Inflammatory macrophage treated with lipopolysaccharide for 1 hour (primary cell): ENCODE measurements at regions not wholly inside any gene's neighbourhood (a gene's known extent, or its start where the extent isn't known, plus 50 kb on each side); places are given as distances from the start of the nearest gene placed in this dataset.

ENCODE experiments used
- DNase-seq, 2 donors: peaks; one replicate each; pipeline ENCODE4 v3.0.0-alpha.2; 2020 to 2022

DNA sequence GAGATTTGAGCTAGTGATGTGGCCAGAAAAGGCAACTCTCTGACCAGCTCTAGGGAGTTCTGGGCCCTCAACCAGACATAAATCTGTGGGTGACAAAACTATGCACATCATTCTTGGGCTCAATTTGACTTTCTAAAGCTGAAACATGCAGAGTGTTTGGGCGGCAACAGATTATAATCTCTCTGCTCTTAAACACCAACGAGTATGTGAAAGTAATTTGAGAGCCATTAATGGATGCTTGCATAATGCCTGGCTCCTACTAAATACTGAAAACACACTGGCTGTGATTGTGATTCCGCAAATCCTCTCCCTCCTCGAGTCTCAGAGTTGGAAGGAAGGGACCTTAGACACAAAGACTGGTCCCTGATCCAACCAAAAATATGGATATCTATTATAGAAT, 186.7 kb downstream of the UACA start:
- DNase-seq = no peak

DNA sequence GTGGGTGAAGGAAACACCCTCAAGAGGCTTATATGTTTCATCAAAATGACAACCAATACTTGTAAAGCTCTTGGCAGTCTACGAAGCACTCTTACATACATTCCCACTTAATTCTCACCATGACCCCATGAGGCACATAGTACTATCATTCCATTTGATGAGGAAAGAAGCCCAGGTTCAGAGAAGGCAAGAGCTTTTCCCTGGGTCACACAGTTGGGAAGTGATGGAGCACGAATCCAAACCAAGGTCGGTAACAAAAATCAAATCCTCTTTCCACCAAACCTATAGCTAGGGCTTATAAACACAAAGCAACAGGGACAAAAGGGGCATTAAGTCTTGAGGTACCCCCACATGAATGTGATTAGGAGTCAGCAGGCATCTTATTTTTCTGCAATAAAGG, 187.1 kb downstream of the UACA start:
- DNase-seq = no peak

DNA sequence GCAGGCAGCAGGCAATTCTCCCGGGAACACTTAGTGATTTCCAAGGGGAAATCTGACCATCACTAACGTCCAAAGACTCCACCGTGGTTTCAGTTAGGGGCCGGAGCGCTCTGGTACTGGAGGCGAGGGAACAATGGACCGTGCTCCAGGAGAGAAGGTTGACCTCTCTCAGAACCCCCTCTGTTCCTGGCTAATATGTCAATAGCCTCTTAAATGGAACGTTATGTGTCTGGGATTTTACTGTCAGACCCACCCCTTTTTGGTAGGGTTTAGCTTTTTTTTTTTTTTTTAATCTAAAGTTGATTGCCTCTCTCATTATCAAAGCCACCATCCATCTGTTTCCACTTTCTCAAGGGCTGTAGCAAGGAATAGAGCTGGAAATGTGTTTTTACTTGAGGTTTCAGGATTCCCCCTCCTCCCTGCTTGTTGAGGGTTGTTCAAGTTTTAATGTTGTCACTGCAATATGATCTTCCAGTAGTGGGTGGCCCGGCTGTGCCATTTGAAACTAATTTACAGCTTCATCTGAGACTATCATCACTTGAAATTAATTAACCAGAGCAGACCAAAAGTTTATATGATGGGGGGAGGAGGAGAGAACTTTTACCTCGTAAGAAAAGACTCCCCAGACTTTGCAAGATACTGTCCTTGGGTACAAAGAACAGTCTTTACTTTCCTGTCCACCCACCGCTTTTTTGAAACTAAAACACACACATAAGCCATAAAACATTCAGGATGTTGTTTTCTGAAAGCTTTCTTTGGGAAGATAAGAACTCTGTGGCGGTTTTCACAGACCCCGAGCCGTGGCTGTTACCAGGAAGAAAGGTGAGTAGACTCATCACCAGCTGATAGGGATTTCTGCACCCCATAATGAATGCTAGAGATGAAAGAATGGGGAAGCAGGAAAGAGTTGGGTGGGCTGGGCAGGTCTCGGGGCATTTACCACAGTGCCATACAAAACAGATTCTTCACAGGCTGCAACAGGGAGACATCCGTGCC, 187.8 kb downstream of the UACA start:
- no peak for DNase-seq

DNA sequence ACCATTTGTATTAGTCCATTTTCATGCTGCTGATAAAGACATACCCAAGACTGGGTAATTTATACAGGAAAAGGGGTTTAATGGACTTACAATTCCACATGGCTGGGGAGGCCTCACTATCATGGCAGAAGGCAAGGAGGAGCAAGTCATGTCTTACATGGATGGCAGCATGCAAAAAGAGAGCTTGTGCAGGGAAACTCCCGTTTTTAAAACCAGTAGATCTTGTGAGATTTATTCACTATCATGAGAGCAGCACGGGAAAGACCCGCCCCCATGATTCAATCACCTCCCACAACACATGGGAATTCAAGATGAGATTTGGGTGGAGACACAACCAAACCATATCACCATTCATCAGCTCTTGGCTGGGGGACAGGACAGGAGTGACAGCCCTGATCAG, 189.0 kb downstream of the UACA start:
- peak; percentile 5 to 26 for DNase-seq

DNA sequence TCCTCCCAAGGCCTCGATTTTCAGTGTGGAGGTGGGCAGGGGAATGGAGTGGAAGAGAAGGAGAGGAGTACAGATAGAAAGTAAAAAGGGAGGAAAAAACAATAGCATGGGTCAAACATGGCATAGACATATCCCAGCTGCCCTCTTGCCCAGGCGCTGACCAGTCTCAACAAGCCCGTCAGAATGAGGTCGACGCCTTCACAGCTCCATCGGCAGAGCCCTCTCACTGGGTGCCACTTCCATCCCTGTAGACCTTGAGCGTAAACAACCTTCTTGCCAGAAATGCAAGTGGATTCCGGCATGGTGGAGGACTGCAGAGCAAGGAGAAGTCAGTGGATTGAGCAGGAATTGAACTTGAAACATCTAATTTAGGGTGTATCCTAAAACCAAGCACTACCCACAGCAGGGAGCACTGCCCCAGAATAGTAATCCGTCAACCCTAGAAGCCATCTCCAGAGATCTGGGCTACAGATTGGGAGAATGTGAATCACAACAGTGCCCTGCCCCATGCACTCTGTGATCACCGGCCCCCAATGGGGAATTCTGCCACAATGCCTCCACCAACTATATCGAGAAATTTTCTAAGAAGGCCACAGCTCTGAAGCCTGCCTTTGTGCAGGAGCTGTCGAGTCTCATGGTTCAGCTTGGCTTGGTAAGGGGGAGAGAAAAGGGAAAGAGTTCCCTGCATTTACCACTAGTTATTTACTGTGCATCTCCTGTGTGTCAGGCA, 190.1 kb downstream of the UACA start:
- DNase-seq = no peak

DNA sequence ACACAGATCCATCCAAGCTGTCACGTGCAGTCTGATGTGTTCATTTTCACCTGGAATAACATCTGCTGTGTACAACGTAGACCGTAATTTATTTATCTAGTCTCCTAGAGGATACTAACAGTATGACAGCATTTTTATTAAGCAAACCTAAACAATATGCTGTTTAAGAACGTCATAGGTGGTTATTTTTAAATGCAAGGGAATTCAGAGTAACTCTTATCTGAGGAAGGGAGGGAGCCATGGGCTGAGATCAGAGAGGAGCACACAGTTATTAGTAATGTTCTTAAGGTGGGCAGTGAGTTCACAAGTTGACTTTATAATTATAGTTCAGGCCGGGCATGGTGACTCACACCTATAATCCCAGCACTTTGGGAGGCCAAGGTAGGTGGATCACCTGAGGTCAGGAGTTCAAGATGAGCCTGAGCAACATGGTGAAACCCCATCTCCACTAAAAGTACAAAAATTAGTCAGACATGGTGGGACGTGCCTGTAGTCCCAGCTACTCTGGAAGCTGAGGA, 193.6 kb downstream of the UACA start:
- no peak for DNase-seq

DNA sequence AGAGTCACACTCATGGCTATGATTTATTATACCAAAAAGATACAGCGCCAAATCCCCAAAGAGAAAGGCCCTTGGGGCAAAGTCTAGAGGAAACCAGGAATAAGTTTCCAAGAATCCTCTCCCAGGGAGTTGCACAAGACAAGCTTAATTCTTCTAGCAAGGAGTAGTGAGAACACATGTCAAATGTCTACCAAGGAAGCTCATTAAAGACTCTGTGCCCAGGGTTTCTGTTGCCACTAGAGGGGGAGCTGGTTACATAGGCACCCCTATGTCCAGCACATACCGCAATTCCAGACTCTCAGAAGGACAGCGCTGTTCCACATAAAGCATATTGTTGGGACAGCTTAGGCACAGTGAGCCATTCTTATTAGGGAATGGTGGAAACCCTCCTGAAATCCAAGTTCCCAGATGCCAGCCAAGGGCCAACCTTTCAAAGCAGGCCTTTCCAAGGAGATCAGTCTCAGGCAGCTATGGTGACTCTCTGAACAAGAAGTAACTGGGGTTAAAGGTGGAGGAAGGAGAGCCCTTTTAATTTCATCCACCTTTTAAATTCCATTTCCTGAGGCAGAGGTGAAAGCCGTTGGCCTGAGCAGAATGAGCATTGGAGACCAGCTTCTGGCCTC, 194.2 kb downstream of the UACA start:
- no peak for DNase-seq

DNA sequence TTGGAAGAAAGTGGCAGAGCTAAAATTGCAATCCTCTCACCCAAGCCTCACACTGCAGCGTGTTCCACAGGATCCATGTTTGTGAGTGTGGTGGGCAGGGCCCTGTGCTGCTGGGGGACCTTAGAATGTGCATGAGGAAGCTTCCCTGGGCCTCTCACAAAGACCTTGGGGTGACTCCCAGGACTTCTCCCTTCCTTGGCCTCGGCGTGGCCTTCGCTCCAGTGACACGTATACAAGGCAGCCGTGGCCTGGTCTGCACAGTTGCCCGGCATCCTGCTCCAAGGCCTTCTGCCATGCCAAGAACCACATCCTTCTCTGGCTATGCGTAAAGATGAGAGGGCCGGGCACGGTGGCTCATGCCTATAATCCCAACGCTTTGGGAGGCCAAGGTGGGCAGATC, 196.4 kb downstream of the UACA start:
- no peak for DNase-seq

DNA sequence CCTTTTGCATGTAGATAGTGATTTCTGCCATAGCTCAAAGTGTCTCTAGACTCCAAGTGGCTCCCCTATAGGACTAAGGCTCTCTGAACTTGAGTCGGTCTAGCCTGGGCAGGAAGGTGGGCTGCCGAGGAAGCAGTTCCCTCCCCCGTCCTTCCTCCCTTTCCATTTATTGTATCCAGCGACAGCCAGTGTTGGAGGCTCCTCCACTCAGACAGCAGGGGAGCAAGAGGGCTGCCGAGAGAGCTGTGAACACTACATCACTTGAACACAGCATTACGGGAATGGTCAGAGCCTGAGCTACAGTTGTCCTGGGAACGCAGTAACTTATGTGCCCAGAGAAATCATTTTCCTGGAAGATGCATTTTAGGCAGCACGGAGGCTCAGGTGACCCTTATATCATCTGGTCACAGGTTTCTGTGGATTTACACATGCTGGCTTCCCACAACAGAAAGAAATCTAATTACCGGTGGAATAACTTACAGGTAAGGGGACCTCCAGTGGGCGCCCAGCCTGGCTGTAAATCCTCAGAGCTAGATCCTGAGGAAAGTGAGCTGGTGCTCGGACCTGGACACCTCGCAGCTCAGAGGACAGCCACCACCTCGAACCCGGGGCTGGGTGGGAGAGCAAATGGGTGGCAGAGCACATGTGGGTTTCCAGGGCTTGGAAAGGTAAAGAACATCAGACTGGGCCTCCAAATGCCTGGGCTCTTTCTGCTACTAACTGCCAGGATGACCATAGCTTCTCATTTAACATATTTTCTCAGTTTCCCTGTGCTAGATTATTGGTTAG, 197.1 kb downstream of the UACA start:
- DNase-seq = no peak

DNA sequence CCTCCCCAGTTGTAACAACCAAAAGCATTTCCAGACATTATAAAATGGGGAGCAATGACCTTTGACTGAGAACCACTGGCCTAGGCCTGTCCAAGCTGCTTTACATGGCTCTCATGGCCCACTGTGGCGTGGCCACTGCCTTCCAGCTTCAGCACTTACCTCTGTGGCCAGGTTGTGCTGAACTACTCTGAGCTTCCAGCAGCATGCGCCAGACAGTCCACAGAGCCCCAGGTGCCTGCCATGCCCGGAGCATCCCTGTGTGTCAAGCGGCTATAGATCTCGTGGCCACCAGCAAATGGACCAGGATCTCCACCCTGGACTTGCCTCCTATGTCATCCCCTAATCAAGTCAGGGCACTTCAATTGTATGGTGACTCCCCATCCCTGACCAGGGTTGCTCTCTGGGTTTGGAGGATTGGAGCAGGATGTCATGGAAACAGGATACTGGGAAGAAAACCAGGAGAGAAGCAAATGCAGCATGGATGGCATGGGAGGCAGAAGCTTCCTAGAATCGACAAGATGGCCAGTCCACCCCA, 199.7 kb downstream of the UACA start:
- no peak for DNase-seq

DNA sequence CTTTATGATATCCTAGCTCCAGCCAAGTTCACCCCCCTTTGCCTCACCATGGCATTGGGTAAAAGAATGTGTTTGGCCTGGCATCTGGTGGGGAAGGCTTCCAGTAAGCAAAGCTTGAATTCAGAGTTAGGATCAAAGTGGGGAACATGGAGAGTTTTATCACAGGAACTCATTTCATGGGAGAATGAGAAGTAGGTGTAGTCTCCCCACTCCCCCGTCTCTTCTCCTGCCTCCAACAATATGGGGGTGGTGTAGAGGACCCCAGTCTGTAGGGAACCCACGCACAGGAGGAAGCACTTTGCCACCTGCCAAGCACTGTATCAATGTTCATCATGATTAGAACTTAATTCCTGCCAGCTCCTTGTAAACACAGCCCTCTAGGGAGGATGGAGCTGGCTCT, 200.5 kb downstream of the UACA start:
- no peak for DNase-seq

DNA sequence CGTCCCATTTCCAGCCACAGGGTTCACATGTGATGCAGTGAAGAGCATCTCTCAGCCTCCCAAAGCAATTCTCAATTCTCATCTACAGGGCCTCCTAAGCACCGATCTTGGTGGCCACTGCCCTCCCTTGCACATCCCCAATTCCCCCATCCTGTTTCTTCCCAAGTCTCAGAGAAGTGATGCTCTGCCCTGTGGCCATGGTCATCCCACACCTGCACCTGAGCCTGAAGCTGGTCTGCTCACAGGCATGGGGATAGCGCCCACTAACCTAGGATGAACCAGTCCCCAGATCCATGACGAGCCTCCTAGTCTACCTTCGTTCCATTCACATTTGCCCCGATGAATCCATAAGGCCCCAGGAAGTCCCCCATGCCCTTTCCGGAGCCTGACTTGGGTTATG, 201.5 kb downstream of the UACA start:
- no peak for DNase-seq

DNA sequence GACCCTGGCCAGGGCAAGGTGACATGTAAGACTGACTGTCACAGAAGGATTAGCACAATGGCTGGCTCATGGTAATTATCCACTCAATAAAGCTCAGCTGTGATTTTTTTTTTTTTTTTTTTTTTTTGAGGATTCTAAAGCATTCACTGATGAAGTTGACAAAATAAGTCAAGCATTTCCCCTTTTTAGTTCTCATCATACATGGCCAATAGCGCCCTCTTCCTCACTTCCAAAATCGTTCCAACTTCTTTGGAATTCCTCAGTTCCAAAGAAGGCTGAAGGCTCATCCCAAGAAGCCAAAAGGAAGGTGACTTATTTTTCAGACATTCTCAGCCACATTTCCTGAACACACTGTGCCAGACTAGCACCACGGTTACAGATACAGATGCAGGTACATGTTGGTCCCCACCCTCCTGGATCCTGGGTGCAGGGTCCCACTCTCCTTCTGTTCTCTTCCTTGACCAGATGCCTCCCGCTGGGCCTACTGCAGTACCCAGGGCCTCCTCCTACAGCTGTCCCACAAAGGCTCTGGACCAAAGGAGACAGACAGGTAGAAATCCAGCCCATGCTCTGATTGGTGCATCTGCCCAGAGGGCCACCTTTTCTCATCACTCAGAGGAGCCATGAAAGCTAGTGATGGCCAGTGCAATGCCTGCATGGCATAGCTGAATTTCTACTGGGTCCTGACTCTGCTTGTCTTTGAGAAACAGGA, 202.6 kb downstream of the UACA start:
- peak in 1 of 2 donors; percentile 25 for DNase-seq

DNA sequence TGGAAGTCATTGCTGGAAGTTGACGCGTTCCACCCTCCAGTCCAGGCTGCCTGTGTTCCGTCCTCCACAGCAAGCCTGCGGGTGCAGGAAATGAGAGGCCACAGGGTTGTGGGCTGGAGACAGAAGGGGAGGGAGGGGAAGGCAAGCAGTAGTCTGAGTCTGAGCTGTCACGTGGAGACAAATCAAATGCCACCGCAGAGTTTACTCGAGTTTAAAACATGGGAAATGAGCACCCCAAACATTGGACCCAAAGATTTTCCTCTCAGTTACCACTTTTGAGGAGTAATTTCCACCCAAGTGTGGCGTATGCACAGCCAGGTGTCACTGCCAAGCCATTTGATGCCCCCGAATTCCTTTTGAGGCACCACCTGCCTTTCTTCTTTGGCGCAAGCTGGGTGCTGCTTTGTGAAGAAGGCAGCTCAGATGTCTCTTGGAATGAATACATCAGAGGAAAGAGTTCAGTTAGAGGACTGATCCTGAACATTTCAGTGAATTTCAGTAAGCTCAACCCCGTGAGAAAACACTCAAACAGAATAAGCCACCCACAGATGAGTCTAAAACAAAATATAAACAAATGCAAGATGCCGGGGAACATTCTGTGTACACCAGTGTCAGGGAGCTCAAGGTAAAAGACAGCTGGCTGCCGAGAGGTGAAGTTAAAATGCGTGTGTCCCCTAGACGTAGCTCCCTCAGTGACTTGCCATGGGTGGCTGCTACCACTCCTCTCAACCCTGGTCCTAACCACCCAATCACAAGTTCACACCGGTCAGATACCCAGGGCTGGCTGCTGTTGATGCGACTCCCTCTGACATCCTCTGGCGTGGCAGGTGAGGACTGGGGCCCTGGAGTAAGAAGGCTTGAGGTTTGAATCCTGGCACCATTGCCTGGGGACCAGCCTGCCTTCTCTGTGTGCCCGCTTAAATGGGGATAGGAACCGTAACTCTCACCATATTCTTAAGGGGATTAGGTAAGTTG, 203.8 kb downstream of the UACA start:
- peak; percentile 35 to 41 for DNase-seq

DNA sequence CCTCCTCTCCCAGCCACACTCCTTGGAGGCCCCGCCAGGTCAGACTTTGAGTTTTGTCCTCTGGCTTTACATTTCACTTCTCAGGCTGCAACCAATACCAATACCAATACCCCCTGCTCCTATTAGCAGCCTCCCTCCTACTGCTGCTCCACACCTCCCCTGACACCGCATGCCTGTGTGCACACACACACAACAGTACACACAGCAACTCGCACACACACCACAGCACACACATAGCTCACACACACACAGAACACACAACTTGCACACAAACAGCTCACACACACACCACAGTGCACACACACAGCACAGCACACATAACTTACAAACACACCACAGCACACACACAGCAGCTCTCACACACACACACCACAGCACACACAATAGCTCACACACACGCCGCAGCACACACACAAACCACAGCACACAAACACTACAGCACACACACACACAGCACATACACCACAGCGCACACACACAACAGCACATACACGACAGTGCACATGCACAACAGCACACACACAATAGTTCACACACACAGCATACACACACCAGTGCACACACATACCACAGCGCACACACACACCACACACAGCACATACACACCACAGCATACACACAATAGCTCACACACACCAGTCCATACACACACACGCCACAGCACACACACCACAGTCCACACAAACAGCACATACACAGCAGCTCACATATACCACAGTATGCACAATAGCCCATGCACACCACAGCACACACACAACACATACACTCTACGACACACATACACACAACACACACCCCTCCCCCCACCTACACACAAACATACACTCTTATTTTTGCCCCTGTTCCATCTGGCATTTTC, 204.7 kb downstream of the UACA start:
- no peak for DNase-seq

DNA sequence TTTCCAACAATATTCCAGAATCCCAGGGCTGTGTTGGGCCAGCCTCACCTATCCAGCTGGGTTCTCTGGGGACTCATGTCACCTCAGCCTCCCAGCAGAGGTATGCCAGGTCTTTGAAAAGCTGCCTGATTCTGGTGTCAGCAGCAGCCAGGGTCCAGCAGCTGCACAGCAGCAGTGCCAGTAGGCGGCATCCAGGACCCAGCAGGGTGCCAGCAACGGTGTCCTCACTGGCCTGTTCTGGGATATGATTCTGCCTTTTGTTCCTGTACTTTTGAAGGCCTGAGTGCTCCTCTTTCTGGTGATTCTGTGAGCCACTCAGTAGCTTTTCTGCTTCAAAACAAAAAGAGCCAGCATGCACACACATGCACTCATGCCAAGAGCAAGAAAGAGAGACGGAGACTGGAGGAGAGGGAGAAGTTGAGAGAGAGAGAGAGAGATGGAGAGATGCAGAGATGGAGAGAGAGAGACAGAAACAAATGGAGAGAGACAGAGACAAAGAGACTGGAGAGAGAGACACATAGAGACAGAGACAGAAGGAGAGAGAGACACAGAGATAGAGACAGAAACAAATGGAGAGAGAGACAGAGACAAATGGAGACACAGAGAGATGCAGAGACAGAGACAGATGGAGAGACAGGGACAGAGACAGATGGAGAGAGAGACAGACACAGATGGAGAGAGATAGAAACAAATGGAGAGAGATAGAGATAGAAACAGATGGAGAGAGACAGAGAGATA, 205.7 kb downstream of the UACA start:
- DNase-seq = no peak

DNA sequence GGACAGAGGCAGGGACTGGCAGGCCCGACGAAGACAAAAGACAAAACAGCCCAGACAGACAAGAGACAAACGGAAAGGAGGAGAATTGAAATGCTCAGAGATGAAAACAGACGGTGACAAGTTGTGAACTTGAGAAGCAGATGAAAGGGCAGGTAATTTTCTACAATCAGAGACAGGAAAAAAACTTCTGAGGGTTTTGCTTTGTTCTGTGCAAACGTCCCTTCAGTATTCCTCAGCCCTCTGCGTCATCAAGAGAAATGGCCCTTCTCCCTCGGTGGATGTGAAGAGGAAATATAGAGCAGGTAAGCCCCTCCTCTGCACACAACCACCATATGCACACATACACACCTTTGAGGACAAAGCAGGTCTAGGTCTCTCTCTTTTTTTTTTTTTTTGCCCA, 206.6 kb downstream of the UACA start:
- DNase-seq = no peak

DNA sequence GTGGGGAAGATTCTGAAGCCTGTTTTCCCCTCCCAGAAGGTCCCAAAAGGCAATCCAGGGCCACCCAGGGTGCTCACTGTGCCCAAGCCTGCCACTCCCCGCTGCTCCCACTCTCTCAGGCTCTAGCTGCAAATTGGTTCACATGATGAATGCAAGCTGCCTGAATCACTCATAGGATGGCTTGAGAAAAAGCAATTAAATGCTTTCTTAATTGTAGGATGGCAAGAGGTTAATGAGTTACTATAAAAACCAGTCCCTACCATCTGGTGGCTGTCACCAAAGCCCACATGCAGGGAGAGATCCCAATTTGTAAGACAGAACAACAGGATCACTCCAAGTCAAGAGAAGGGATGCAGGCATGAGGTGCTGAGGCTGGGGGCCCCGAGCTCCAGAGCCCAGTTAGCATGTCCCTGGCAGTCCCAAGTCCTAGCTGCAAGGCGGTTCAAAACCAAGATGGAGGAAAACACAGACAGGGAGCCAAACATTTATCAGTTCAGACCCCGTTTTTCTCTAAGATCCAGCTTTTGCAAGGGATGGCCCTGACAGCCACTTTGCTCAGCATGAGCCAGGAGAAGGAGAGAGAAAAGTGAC, 207.1 kb downstream of the UACA start:
- no peak for DNase-seq
